Keratinocyte (primary cell): ENCODE measurements at regions not wholly inside any gene's neighbourhood (a gene's known extent, or its start where the extent isn't known, plus 50 kb on each side); places are given as distances from the start of the nearest gene placed in this dataset.

Experiments used
- DNase-seq: peaks from one replicate; pipeline ENCODE4 v3.0.0-alpha.2; 2011; ENCODE audit warnings: low read depth, missing footprints, low spot score
- FAIRE-seq: peaks from 2 replicates; lab custom pipeline; 2011; peaks lifted over from hg19 to GRCh38; lab: Jason Lieb, UNC
- H2AFZ ChIP-seq: 2 replicates; pipeline ENCODE4 v1.6.0; 2012; ENCODE audit warnings: low read length, control low read depth, inconsistent platforms; ENCODE audit not compliant: control insufficient read depth
- H3K27ac ChIP-seq: 2 replicates; pipeline ENCODE4 v1.5.1; 2011; ENCODE audit warnings: low read length; ENCODE audit not compliant: control insufficient read depth, insufficient read depth
- H3K27me3 ChIP-seq: 3 replicates; pipeline ENCODE4 v1.6.0; 2011; ENCODE audit warnings: low read length; ENCODE audit not compliant: control insufficient read depth, insufficient read depth; ENCODE audit errors: extremely low read depth
- H3K36me3 ChIP-seq, 2 experiments: 2 replicates in 1 of 2; 3 replicates in 1 of 2; pipeline ENCODE4 v1.5.1; 2011; ENCODE audit warnings: low read length in 2 of 2, mild to moderate bottlenecking in 1 of 2; ENCODE audit not compliant: control insufficient read depth in 2 of 2, insufficient read depth in 2 of 2; ENCODE audit errors: extremely low read depth in 1 of 2
- H3K4me1 ChIP-seq: 3 replicates; pipeline ENCODE4 v1.5.1; 2011; ENCODE audit warnings: low read length; ENCODE audit not compliant: control insufficient read depth, insufficient read depth; ENCODE audit errors: extremely low read depth
- H3K4me2 ChIP-seq: 3 replicates; pipeline ENCODE4 v1.6.0; 2011; ENCODE audit warnings: low read depth, low read length; ENCODE audit not compliant: control insufficient read depth, insufficient read depth; ENCODE audit errors: extremely low read depth
- H3K4me3 ChIP-seq, 3 experiments: fragments of 200-600 bp in 1 of 3; sonication (generic) in 1 of 3; 2 replicates in 2 of 3; 3 replicates in 1 of 3; pipeline ENCODE4 v1.5.1; 2011 to 2016; ENCODE audit warnings: low read length in 3 of 3, mild to moderate bottlenecking in 3 of 3, control low read depth in 2 of 3, inconsistent platforms in 1 of 3, low read depth in 1 of 3, mixed read lengths in 1 of 3, mixed run types in 1 of 3, moderate library complexity in 1 of 3; ENCODE audit not compliant: control insufficient read depth in 2 of 3, insufficient read depth in 2 of 3; ENCODE audit errors: extremely low read depth in 1 of 3
- H3K79me2 ChIP-seq: 2 replicates; pipeline ENCODE4 v1.6.0; 2012; ENCODE audit warnings: low read length; ENCODE audit not compliant: control insufficient read depth, insufficient read depth
- H3K9ac ChIP-seq: 3 replicates; pipeline ENCODE4 v1.6.0; 2011; ENCODE audit warnings: low read length; ENCODE audit not compliant: control insufficient read depth, insufficient read depth; ENCODE audit errors: extremely low read depth
- H3K9me1 ChIP-seq: 3 replicates; pipeline ENCODE4 v1.6.0; 2011; ENCODE audit warnings: low read length; ENCODE audit not compliant: control insufficient read depth, insufficient read depth; ENCODE audit errors: extremely low read depth
- H3K9me3 ChIP-seq: 2 replicates; pipeline ENCODE4 v1.5.1; 2012; ENCODE audit warnings: low read depth, low read length; ENCODE audit not compliant: control insufficient read depth
- H4K20me1 ChIP-seq: 3 replicates; pipeline ENCODE4 v1.6.0; 2011; ENCODE audit warnings: low read length; ENCODE audit not compliant: control insufficient read depth, insufficient read depth; ENCODE audit errors: extremely low read depth
- EZH2 ChIP-seq: IDR thresholded peaks from one replicate; pipeline ENCODE4 v1.6.1; 2012; ENCODE audit warnings: inconsistent platforms, mild to moderate bottlenecking, low read length, moderate library complexity
- dilution Hi-C: fragments of 300-500 bp; cut with MboI; formaldehyde crosslinking; loops from one replicate; pipeline ENCODE4 v1.7.0; 2020; ENCODE audit warnings: low sequenced_read_pairs; ENCODE audit not compliant: extremely low pct_ligation_motif_present
- TF ChIP-seq, protein P1 (sequence below), 3 experiments: IDR thresholded peaks in 1 of 3; conservative IDR thresholded peaks in 1 of 3; optimal IDR thresholded peaks in 1 of 3; 2 replicates in 2 of 3; 3 replicates in 1 of 3; pipeline versions ENCODE3 to v1.5.1; 2011; ENCODE audit warnings: low read length in 3 of 3, mild to moderate bottlenecking in 3 of 3, moderate library complexity in 2 of 3, control low read depth in 1 of 3, inconsistent platforms in 1 of 3; ENCODE audit not compliant: insufficient read depth in 2 of 3; ENCODE audit errors: extremely low read depth in 1 of 3

DNA sequence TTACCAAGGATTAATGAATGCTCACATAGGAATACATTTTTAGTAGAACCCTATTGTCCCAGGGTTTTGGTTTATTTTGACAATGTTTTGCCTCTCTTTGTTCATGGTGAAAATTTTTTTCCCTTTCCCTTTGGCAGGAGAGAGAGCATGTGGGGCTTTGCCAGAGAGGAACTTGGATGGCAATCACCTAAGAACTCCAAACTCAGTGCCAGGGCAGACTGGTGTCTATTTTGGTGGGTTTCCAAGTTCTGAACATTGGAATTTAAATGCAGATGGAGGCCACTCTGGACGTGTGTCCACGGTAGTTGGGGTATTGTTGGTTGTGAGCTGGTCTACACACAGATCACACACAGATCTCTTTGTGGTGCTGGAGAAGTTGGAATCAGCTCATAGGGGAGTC, 2091.1 kb upstream of the PIK3C3 start:
- H3K9me3 ChIP-seq = no peaks in the 10 kb centered on the region
- H3K9me1 ChIP-seq = no peaks in the 10 kb centered on the region
- H3K4me1 ChIP-seq = no peaks in the 10 kb centered on the region
- DNase-seq (no peak), FAIRE-seq (no peak)
- H3K4me2 ChIP-seq = no peak overlapping the region
- no peaks in the 10 kb centered on the region for H3K27me3 ChIP-seq
- TF ChIP-seq, protein P1, sequence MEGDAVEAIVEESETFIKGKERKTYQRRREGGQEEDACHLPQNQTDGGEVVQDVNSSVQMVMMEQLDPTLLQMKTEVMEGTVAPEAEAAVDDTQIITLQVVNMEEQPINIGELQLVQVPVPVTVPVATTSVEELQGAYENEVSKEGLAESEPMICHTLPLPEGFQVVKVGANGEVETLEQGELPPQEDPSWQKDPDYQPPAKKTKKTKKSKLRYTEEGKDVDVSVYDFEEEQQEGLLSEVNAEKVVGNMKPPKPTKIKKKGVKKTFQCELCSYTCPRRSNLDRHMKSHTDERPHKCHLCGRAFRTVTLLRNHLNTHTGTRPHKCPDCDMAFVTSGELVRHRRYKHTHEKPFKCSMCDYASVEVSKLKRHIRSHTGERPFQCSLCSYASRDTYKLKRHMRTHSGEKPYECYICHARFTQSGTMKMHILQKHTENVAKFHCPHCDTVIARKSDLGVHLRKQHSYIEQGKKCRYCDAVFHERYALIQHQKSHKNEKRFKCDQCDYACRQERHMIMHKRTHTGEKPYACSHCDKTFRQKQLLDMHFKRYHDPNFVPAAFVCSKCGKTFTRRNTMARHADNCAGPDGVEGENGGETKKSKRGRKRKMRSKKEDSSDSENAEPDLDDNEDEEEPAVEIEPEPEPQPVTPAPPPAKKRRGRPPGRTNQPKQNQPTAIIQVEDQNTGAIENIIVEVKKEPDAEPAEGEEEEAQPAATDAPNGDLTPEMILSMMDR (optimal IDR thresholded peaks at IDR 0.05 in 1 of 3, IDR thresholded peaks at IDR 0.05 in 1 of 3, conservative IDR thresholded peaks at IDR 0.05 in 1 of 3; ENCODE audit: extremely low read depth in 1 of 3, insufficient read depth in 2 of 3, low read length in 3 of 3) = no peak
- no peak for TF ChIP-seq EZH2
- H3K4me3 ChIP-seq = no peak overlapping the region
- H3K27ac ChIP-seq = no peak overlapping the region
- H3K36me3 ChIP-seq = no peaks in the 10 kb centered on the region
- no peaks in the 10 kb centered on the region for H3K79me2 ChIP-seq
- no peaks in the 10 kb centered on the region for H4K20me1 ChIP-seq
- dilution Hi-C loops = no loop called here
- H2AFZ ChIP-seq = no peak overlapping the region
- H3K9ac ChIP-seq = no peak overlapping the region

DNA sequence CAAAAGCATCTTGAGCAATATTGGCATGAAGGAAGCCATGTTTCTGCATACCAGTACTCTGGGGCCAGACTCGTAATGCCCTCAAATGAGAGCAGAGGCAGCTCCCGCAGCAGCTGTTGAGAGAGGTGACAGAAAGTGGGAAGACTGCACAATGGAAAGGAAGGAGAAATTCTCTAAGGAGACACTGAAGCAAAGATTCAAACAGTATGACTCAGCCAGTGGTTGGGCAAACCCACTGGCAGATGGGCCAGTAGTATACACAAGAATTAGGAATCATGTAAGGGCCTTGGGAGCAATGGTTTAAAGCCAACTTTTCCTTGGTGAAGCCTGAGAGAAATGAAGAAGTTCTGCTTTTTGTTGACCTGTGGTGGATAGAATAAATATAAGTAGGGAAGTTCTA, 2092.7 kb upstream of the PIK3C3 start:
- no peaks in the 10 kb centered on the region for H3K27me3 ChIP-seq
- no peak for DNase-seq
- dilution Hi-C loops = no loop called here
- no peaks in the 10 kb centered on the region for H4K20me1 ChIP-seq
- H3K79me2 ChIP-seq = no peaks in the 10 kb centered on the region
- no peak overlapping the region for H3K4me2 ChIP-seq
- no peak overlapping the region for H2AFZ ChIP-seq
- no peak overlapping the region for H3K9ac ChIP-seq
- H3K36me3 ChIP-seq = no peaks in the 10 kb centered on the region
- H3K27ac ChIP-seq = no peak overlapping the region
- H3K4me1 ChIP-seq = no peaks in the 10 kb centered on the region
- H3K9me1 ChIP-seq = no peaks in the 10 kb centered on the region
- no peak for TF ChIP-seq EZH2
- TF ChIP-seq, protein P1 (optimal IDR thresholded peaks at IDR 0.05 in 1 of 3, IDR thresholded peaks at IDR 0.05 in 1 of 3, conservative IDR thresholded peaks at IDR 0.05 in 1 of 3; ENCODE audit: extremely low read depth in 1 of 3, insufficient read depth in 2 of 3, low read length in 3 of 3) = no peak
- H3K4me3 ChIP-seq = no peak overlapping the region
- H3K9me3 ChIP-seq = no peaks in the 10 kb centered on the region
- no peak for FAIRE-seq
